HG02610 (cell line): ENCODE measurements at regions not wholly inside any gene's neighbourhood (a gene's known extent, or its start where the extent isn't known, plus 50 kb on each side); places are given as distances from the start of the nearest gene placed in this dataset.

Experiments used
- ATAC-seq: cut with Tn5 transposase; IDR thresholded peaks from one replicate; pipeline ENCODE4 v1.9.1; 2021; ENCODE audit warnings: mild to moderate bottlenecking, moderate library complexity; ENCODE audit not compliant: unreplicated experiment

DNA sequence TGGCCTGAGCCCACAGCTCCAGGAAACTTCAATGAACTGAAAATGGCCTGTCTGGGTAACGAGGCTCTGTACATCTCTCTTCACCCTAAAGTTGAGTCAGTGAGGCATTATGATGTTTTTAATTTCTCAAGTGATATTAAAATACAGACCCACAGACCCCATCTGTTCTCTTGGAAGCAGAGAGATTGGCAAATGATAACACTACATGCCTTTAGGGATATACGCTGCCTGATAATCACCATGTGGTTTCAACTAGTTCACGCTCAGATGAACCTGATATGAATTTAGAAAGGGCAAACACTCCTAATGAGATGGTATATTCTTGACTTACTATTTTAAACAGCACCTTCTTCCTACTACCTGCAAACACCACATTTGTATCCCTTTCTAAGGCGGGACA is 127.5 kb downstream of the RFC3 start:
- no peak for ATAC-seq

DNA sequence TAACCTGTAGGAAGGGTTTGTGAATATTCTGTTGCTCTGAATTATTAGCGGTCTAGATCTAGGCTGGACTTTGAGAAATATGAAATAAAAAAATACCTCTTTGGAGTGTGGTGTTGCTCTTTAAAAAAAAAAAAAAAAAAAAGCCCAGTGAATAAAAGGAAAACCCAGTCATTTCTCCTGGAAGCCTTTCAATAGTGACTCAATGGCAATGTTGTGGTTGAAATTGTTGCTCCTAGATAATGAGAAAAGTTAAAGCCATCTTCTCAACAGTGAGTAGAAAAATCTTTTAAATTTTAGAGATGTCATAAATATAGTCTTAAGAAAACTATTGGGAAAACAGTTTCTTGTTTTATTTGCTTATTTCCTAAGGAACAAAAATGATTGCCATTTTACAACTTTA is 135.3 kb downstream of the RFC3 start:
- no peak for ATAC-seq

GRCh38 chr13:33953781-33954180 is 135.8 kb downstream of the RFC3 start:
- ATAC-seq, result no peak

DNA sequence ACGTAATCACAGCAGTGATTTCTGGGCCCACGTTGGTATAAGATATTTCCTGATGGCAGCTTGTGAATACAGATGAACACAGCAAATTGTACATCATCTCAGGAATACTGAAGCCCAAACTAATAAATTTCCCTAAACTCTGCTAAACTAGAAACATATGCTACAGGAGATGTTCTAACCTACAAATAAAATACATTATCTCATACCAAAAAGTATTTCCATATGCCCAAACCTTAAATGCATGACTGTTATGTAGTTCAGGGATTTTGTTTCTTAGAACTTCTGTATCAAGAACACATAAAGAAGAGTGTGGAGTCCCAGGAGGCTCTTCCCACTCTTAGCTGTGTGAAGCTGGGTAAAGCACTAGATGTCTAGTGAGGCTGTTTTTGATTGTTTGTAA is 138.4 kb downstream of the RFC3 start:
- ATAC-seq, result no peak

GRCh38 chr13:33957497-33957905 is 139.6 kb downstream of the RFC3 start:
- no peak for ATAC-seq

DNA sequence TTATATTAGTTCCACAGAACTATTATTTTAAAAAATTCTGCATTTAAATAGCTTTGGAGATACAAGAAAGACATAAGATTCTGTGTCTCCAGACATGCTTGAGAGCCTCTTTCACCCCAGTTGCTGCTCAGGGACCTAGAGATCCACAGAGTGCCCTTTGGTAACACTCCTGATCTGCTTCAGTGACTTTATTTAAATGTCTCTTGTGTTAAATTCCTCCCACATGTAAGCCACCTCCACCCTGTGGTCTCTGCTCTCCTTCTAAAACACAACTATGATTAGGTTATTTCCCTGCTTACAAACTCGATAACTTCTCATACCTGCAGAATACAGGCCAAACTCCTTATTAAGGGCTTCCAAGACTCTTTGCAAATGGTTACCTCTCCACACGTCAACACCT is 141.0 kb downstream of the RFC3 start:
- ATAC-seq, result no peak

GRCh38 chr13:33963134-33963533 is 145.2 kb downstream of the RFC3 start:
- no peak for ATAC-seq

- no peak for ATAC-seq
Observed at GRCh38 chr13:33963895-33964294, 145.9 kb downstream of the RFC3 start.

- no peak for ATAC-seq
Observed at GRCh38 chr13:33968520-33969507, 150.9 kb downstream of the RFC3 start.

- no peak for ATAC-seq
Observed at GRCh38 chr13:33970746-33971561, 153.0 kb downstream of the RFC3 start.

GRCh38 chr13:33971562-33971819 is 153.5 kb downstream of the RFC3 start:
- ATAC-seq, result no peak

DNA sequence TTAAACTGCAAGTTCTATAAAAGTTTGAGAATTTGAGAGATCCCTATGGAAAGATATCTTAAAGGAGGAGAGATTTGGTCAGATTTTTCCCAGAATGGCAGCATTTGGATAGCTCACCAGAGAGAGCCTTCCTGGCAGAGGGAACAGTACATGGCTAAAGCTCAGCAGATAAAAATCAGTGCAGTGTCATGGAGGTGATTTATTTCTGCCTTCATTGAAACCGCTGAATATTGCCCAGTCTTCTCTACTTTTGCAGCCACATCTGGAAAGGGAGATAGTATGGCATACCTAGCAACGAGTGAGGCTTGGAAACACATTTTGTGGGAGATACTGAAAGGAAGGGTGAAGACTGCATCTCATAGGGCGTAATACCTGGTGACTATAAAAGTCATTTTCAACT is 155.2 kb downstream of the RFC3 start:
- no peak for ATAC-seq

DNA sequence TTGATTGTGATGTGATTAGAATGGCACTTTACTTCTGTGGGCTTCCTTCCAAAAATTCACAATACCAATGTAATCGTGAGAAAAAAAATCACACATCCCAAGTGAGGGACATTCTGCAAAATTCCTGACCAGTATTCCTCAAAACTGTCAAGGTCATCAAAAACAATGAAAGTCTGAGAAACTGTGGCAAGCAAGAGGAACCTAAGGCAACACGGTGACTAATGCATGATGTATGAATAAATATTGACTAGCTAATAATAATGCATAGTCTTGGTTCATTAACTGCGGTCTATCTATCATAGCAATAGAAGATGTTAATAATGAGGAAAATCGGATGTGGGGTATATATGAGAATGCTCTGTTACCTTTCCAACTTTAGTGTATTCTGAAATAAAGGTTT is 159.0 kb downstream of the RFC3 start:
- ATAC-seq, result no peak

DNA sequence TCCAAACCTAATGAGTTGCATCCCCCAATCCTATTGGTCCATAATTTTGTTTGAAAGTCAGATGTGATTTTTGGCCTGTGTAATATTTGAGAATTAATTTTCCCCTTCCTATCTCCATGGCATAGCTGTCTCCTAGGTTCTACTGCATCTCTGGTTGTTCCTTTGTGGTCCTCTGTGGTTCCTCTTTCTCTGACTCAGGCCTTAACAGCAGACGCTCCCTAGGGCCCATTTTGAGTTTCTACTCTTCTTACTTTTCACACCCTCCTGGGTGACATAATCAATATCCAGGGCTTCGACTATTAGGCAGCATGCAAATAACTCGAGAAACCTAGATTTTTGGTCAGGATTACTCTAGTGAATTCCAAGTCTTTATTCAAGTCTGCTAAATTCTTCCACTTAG is 160.7 kb downstream of the RFC3 start:
- no peak for ATAC-seq

DNA sequence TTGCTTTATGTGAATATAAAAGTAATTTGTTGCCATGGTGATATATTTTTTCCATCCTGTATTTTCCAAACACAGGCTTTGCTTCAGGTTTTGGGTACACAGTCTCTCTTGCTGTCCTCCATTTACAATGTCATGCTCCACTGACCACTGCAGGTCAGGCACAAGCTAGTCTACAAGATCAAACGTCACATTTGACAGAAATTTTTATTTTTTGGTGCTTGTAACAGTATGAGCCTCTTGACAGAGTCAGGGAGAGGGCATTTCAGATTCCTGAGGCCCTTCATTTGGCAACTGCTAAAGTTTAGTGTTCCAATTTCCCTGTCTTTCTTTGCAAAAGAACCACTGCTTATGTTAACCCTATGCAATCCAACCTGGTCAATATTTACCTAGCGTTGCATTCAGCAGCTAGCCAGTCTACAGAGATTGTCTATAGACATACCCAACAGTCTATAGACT is 175.0 kb downstream of the RFC3 start:
- ATAC-seq, result no peak

GRCh38 chr13:33994198-33994597 is 176.2 kb downstream of the RFC3 start:
- no peak for ATAC-seq

- ATAC-seq, result no peak
Observed at GRCh38 chr13:33994826-33995502, 177.0 kb downstream of the RFC3 start.

- ATAC-seq, result no peak
Observed at GRCh38 chr13:33996636-33997035, 178.7 kb downstream of the RFC3 start.

DNA sequence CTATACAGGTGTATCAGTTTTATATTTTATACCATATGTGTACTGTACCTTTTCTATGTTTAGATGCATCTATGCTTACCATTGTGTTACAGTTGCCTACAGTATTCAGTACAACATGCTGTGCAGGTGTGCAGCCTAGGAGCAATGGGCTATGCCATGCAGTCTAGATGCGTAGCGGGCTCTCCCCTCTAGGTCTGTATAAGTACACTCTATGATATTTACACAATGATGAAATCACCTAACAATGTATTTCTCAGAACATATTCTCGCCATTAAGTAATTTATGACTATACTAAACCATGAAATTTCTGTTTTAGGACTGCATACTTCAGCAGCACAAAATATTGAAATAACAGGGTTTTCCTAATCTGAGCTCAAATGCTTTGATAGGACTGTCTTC is 179.6 kb downstream of the RFC3 start:
- ATAC-seq, result no peak

- ATAC-seq, result no peak
Observed at GRCh38 chr13:33999811-34000605, 182.1 kb downstream of the RFC3 start.

DNA sequence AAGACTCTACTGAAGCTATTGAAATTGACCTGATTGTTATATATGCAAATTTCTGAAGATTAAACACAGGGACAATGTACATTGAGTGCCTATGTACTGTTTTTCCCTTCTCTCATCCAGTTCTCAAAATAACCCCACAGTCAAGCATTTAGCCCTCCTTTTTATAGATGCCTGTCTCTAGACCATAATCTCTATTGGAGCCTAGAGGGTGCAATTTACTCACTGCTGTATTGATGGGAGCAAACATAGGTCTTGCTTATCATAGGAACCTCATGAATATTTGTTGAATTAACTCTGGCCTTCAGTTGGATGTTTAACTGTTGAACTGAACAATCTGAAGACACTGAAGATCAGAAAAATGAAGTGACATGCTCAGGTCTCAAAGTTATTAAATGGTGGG is 183.0 kb downstream of the RFC3 start:
- ATAC-seq, result no peak
